Heart left ventricle (tissue), 13 donors: ENCODE measurements at regions not wholly inside any gene's neighbourhood (a gene's known extent, or its start where the extent isn't known, plus 50 kb on each side); places are given as distances from the start of the nearest gene placed in this dataset.

Experiments used
- CTCF ChIP-seq, 12 donors: fragments of 200-600 bp; sonication (generic) in 4 of 12; IDR thresholded peaks; one replicate each; pipeline versions ENCODE4 v1.5.0 to v1.8.0; 2018 to 2022; ENCODE audit warnings: antibody characterized with exemption in 12 of 12, mild to moderate bottlenecking in 5 of 12
- POLR2A ChIP-seq, 2 donors: fragments of 450-650 bp; IDR thresholded peaks; one replicate each; pipeline ENCODE4 v1.6.1; 2017; ENCODE audit warnings: antibody characterized with exemption in 2 of 2, mild to moderate bottlenecking in 2 of 2, moderate library complexity in 2 of 2
- donor health status: ischemic (EF 13 %, LVEDD 7.1; RV severe dilation, severe dysfunction).
- donor health status: DM: no; HTN: yes; CAD: no.
- donor health status: DM: no; HTN: no; CAD: no.
- donor health status: ischemic (EF 25% LVEDD 6.9; RV normal size, moderate dysfunction).
- donor health status: ischemic (EF 25% LVEDD 5.7; RV mildly dilated, moderate dysfunction).
- donor health status: ischemic (EF 35%, LVEDD 5.7; RV mildly dilated, moderate dysfunction).
- donor health status: nonischemic (EF 11% LVEDD 7.7; RV severe dilation, severe dysfunction).
- donor health status: DM: yes; HTN: yes; CAD: no.
- donor health status: PGD.
- donor health status: ischemic (EF 29% LVEDD 5.4; RV normal size, mild dysfunction).
- donor health status: nonischemic (EF 23%, LVEDD 6.1; RV moderate dilation, normal function).

DNA sequence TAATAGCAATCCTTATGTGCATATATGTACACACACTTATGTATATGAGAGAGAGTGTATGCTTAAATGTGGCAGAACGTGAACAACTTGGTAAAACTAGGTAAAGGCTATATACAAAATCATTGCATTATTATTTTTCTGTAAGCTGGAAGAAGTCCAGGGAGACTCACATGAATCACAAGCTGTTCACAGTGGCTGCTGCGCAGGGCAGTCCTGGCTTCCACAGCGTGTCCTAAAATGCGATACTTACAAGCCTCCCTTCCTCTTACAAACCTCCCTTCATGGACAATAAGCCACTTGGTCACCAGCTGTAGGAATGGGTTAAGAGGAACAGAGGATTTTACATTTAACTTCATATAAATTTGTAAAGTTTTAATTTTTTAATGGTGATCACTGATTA is 114.9 kb upstream of the AGAP1 start:
- TF ChIP-seq CTCF (IDR thresholded peaks at IDR 0.05) (no peak), POLR2A (IDR thresholded peaks at IDR 0.05) (no peak)
